ENCODE measurements at regions not wholly inside any gene's neighbourhood (a gene's known extent, or its start where the extent isn't known, plus 50 kb on each side); places are given as distances from the start of the nearest gene placed in this dataset.
"Not testable (repeated sequence)": the region's sequence is repeated elsewhere in the genome, so short reads cannot be mapped to it uniquely, and the experiment has no call there.

- no peak for DNase-seq
These were observed 164.8 kb upstream of the CDK1 start for GRCh38 chr10:60613434-60613833.

- peak; percentile 19 for DNase-seq
These were observed 167.0 kb upstream of the CDK1 start for GRCh38 chr10:60611291-60611747.

GRCh38 chr10:60607372-60607771 is 170.9 kb upstream of the CDK1 start:
- no peak for DNase-seq

- no peak for DNase-seq
These were observed 171.8 kb upstream of the CDK1 start for GRCh38 chr10:60606343-60607080.

GRCh38 chr10:60605476-60605875 is 172.8 kb upstream of the CDK1 start:
- DNase-seq, result no peak

- no peak for DNase-seq
These were observed 173.9 kb upstream of the CDK1 start for GRCh38 chr10:60604342-60604741.

- DNase-seq, result no peak
These were observed 180.8 kb upstream of the CDK1 start for GRCh38 chr10:60597513-60597912.

GRCh38 chr10:60595852-60596251 is 182.4 kb upstream of the CDK1 start:
- DNase-seq, result no peak

- DNase-seq, result no peak
These were observed 183.7 kb upstream of the CDK1 start for GRCh38 chr10:60594476-60595051.

- DNase-seq, result no peak
These were observed 187.2 kb upstream of the CDK1 start for GRCh38 chr10:60591119-60591518.

- DNase-seq, result no peak
These were observed 188.9 kb upstream of the CDK1 start for GRCh38 chr10:60589376-60589775.

- not testable (repeated sequence) for DNase-seq
These were observed 192.1 kb upstream of the ANK3 start for GRCh38 chr10:60581782-60582181.

GRCh38 chr10:60578217-60578616 is 188.5 kb upstream of the ANK3 start:
- DNase-seq, result no peak

- DNase-seq, result no peak
These were observed 186.7 kb upstream of the ANK3 start for GRCh38 chr10:60576130-60577069.

- no peak for DNase-seq
These were observed 185.4 kb upstream of the ANK3 start for GRCh38 chr10:60575105-60575504.

- no peak for DNase-seq
These were observed 184.7 kb upstream of the ANK3 start for GRCh38 chr10:60574388-60574787.

GRCh38 chr10:60573336-60573735 is 183.7 kb upstream of the ANK3 start:
- DNase-seq, result peak; percentile 78

- DNase-seq, result peak; percentile 48
These were observed 183.0 kb upstream of the ANK3 start for GRCh38 chr10:60572511-60573194.

GRCh38 chr10:60570896-60571295 is 181.2 kb upstream of the ANK3 start:
- no peak for DNase-seq

GRCh38 chr10:60570272-60570865 is 180.7 kb upstream of the ANK3 start:
- no peak for DNase-seq

- DNase-seq, result no peak
These were observed 180.0 kb upstream of the ANK3 start for GRCh38 chr10:60569681-60570080.

- no peak for DNase-seq
These were observed 176.4 kb upstream of the ANK3 start for GRCh38 chr10:60566096-60566495.

- no peak for DNase-seq
These were observed 175.8 kb upstream of the ANK3 start for GRCh38 chr10:60565492-60565891.

Data from activated naive CD4-positive, alpha-beta T cell treated with Interleukin-2 at 50 U/mL for 16 hours (primary cell).